ENCODE measurements at regions not wholly inside any gene's neighbourhood (a gene's known extent, or its start where the extent isn't known, plus 50 kb on each side); places are given as distances from the start of the nearest gene placed in this dataset.

DNA sequence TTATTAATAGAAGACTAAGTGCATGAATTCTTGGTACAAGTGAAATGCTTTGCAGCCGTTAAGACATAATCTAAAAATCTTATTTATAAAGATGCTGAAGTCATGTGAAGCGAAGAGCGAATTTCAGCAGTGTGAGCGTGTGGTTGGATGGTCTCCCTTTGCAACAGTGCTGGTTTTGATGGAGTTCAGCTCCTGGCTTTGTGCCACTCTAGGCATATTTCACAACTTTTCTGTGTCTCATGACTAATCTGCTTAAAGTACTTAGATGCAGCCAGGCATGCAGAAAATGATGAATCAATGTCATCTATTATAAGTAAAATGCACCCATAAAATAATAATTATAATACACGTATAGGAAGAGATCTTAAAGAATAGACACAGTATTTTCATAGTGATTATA, 107.2 kb upstream of the TCERG1L start:
- no peak for DNase-seq (ENCODE audit: low spot score)
- no peak for TF ChIP-seq CTCF (IDR thresholded peaks at IDR 0.05; ENCODE audit: extremely low read depth, missing control alignments)

- DNase-seq (ENCODE audit: low spot score), result no peak
- no peak for TF ChIP-seq CTCF (IDR thresholded peaks at IDR 0.05; ENCODE audit: extremely low read depth, missing control alignments)
Measured at GRCh38 chr10:131419797-131420196, 108.3 kb upstream of the TCERG1L start.

DNA sequence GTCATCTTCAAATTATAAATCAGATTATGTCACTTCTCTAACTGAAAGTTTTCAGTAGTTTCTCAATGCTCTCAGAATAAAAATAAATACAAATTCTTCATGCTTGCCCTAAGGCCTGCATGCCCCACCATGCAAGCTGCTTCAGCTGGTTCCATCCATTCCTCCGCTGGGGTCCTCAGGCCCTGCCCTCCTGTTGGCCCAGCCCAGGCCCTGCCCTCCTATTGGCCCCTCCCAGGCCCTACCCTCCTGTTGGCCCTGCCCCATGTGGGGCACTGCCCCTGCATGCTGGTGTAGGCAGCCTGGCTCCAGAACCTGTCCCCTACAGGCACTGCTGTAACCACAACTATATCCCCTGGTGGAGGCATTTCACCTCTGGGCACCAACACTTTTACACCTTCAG, 109.3 kb upstream of the TCERG1L start:
- DNase-seq (ENCODE audit: low spot score), result no peak
- no peak for TF ChIP-seq CTCF (IDR thresholded peaks at IDR 0.05; ENCODE audit: extremely low read depth, missing control alignments)

DNA sequence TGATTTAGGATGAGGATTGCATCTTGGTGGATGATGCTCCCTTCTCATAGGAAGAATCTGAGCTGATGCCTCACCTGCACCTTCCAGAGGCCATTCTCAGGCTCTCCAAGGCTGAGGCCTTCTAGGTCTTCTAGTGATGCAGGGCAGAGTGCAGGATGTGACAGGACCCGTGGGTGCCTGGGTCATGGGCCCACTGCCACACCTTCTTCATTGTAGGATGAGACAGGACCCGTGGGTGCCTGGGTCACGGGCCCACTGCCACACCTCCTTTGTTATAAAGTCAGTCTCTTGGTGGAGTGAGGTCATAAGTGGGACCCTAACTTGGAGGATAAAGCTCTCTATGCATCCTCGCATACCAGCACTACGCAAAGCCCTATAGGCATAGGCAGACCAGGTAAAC, 109.9 kb upstream of the TCERG1L start:
- no peak for TF ChIP-seq CTCF (IDR thresholded peaks at IDR 0.05; ENCODE audit: extremely low read depth, missing control alignments)
- no peak for DNase-seq (ENCODE audit: low spot score)

GRCh38 chr10:131422731-131423130, 111.2 kb upstream of the TCERG1L start:
- no peak for DNase-seq (ENCODE audit: low spot score)
- no peak for TF ChIP-seq CTCF (IDR thresholded peaks at IDR 0.05; ENCODE audit: extremely low read depth, missing control alignments)

DNA sequence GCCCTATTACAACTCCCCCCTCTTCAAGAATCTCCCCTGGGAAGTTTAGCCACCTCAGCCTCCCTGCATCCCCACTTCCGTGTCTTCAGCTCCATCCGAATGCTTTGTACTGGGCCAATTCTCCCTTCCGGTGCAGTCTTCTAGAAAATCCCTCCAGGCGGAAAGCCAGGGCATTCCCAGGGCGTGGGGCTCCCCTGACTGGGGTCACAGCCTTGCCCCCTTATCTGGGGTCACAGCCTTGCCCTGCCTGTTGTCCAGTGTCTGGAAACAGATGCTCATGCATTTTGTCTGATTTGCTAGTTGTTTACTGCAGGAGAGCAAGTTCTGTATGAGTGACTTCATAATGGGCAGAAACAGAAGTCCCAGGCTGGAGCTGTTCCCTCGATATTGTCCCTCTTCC, 112.5 kb upstream of the TCERG1L start:
- DNase-seq (ENCODE audit: low spot score), result no peak
- no peak for TF ChIP-seq CTCF (IDR thresholded peaks at IDR 0.05; ENCODE audit: extremely low read depth, missing control alignments)

- no peak for TF ChIP-seq CTCF (IDR thresholded peaks at IDR 0.05; ENCODE audit: extremely low read depth, missing control alignments)
- DNase-seq (ENCODE audit: low spot score), result no peak
Measured at GRCh38 chr10:131424836-131425491, 113.4 kb upstream of the TCERG1L start.
